ENCODE measurements at regions not wholly inside any gene's neighbourhood (a gene's known extent, or its start where the extent isn't known, plus 50 kb on each side); places are given as distances from the start of the nearest gene placed in this dataset.

DNA sequence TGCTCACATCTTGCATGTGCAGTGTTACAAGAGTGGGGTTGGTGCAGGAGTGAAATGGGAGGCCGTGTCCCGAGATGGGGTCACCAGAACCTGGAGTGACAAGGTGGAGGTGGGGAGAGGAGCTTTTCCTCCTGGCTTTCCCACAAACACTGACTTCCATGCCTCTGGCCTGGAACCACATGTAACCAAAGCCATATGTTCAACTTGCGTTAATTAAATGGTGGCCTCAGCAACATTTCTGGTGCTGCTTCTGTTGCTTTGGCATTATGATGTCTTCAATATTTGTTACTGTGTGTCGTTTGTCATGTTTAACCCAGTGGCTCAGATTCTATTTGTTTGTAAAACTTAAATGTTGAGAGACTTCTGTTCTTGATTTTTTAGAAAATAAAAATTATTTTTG is 110.2 kb downstream of the VCPKMT start:
- Histone ChIP-seq H3K4me3 (ENCODE audit: low read depth, low read length, poor library complexity, severe bottlenecking) (no peak overlapping the region), H3K4me1 (ENCODE audit: insufficient read depth, low read length, severe bottlenecking) (peaks cover 45% of the 10 kb centered on the region), H3K9me3 (ENCODE audit: low read length) (no peaks in the 10 kb centered on the region), H3K4me2 (ENCODE audit: low read length) (no peak overlapping the region), H2AFZ (ENCODE audit: low read length) (no peak overlapping the region), H3K27me3 (ENCODE audit: insufficient read depth, low read length) (no peaks in the 10 kb centered on the region), H3K9me2 (ENCODE audit: low read depth, low read length) (no peaks in the 10 kb centered on the region), H4K20me1 (ENCODE audit: insufficient read depth, low read length) (no peaks in the 10 kb centered on the region), H3K27ac (ENCODE audit: low read depth, low read length, poor library complexity, severe bottlenecking) (no peak overlapping the region), H3K36me3 (ENCODE audit: insufficient read depth, low read length) (no peaks in the 10 kb centered on the region; the same call in 1 of the 2 replicates), H3K9ac (ENCODE audit: low read length) (no peak overlapping the region), H3F3A (ENCODE audit: insufficient read depth, low read length) (no peaks in the 10 kb centered on the region), H3K79me2 (ENCODE audit: insufficient read depth, low read length) (no peaks in the 10 kb centered on the region)
- TF ChIP-seq, protein P1, sequence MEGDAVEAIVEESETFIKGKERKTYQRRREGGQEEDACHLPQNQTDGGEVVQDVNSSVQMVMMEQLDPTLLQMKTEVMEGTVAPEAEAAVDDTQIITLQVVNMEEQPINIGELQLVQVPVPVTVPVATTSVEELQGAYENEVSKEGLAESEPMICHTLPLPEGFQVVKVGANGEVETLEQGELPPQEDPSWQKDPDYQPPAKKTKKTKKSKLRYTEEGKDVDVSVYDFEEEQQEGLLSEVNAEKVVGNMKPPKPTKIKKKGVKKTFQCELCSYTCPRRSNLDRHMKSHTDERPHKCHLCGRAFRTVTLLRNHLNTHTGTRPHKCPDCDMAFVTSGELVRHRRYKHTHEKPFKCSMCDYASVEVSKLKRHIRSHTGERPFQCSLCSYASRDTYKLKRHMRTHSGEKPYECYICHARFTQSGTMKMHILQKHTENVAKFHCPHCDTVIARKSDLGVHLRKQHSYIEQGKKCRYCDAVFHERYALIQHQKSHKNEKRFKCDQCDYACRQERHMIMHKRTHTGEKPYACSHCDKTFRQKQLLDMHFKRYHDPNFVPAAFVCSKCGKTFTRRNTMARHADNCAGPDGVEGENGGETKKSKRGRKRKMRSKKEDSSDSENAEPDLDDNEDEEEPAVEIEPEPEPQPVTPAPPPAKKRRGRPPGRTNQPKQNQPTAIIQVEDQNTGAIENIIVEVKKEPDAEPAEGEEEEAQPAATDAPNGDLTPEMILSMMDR (IDR thresholded peaks at IDR 0.05; ENCODE audit: low read length): no peak
- TF ChIP-seq EZH2 (IDR thresholded peaks at IDR 0.05; ENCODE audit: borderline replicate concordance, low read length): no peak

DNA sequence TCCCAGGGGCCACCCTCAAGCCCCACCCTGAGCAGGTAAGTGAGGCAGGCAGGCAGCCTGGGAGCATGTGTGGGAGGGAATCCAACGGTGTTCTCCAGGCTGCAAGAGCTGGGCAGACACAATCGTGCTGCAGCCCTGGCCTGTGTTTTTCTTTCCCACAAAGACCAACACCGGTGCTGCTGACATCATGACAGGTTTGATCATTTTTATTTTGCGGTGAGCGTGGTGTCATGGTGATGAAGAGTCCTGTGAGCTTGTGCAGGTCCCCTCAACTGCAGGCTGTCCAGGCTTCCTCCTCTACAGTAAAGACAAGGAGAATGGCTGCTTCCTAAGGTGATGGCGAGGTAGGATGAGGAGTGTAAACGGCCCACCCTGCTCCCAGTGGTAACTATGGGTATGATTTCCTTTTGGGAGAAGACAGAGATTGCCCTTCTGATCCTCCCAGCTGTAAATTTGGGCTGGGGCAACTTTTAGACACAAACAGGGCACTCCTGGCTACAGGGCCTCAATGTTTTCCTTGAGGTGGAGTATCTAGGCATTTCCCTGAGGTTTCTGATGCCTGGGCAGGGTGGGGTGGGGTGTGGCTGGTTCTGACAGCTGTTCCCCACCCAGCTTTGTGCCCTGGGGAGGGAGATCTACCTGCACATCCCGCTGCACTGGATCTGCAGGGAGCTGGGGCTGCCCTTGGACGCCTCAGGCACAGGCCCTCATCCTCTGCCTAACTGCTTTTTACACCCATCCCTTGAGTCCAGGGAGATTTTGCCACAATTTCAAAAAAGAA is 109.1 kb downstream of the VCPKMT start:
- no peaks in the 10 kb centered on the region for H3K9me2 ChIP-seq (ENCODE audit: low read depth, low read length)
- H3K27me3 ChIP-seq (ENCODE audit: insufficient read depth, low read length): no peaks in the 10 kb centered on the region
- H3K9ac ChIP-seq (ENCODE audit: low read length): no peak overlapping the region
- H3K4me2 ChIP-seq (ENCODE audit: low read length): no peak overlapping the region
- H2AFZ ChIP-seq (ENCODE audit: low read length): no peak overlapping the region
- no peaks in the 10 kb centered on the region for H3K79me2 ChIP-seq (ENCODE audit: insufficient read depth, low read length)
- H3K4me3 ChIP-seq (ENCODE audit: low read depth, low read length, poor library complexity, severe bottlenecking): no peak overlapping the region
- H4K20me1 ChIP-seq (ENCODE audit: insufficient read depth, low read length): no peaks in the 10 kb centered on the region
- TF ChIP-seq, protein P1 (IDR thresholded peaks at IDR 0.05; ENCODE audit: low read length): no peak
- no peak for TF ChIP-seq EZH2 (IDR thresholded peaks at IDR 0.05; ENCODE audit: borderline replicate concordance, low read length)
- peaks cover 34% of the 10 kb centered on the region for H3K4me1 ChIP-seq (ENCODE audit: insufficient read depth, low read length, severe bottlenecking)
- no peak overlapping the region for H3K27ac ChIP-seq (ENCODE audit: low read depth, low read length, poor library complexity, severe bottlenecking)
- H3K36me3 ChIP-seq (ENCODE audit: insufficient read depth, low read length): no peaks in the 10 kb centered on the region; the same call in 1 of the 2 replicates
- H3K9me3 ChIP-seq (ENCODE audit: low read length): no peaks in the 10 kb centered on the region
- no peaks in the 10 kb centered on the region for H3F3A ChIP-seq (ENCODE audit: insufficient read depth, low read length)

DNA sequence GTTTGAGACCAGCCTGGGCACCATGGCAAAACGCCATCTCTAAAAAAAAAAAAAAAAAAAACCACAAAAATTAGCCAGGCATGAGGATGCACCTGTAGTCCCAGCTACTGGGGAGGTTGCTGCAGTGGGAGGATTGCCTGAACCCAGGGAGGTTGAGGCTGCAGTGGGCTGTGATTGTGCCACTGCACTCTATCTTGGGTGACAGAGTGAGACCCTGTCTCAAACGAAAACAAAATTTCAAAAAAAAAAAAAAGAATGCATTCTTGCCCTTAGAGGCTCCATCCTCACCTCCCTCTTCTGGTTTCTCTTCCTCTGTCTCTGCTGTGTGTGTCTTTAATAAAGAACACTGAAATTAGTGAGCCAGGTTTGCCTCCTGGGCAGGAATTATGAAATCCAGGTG is 107.8 kb downstream of the VCPKMT start:
- H3K9me2 ChIP-seq (ENCODE audit: low read depth, low read length): no peaks in the 10 kb centered on the region
- H3K4me3 ChIP-seq (ENCODE audit: low read depth, low read length, poor library complexity, severe bottlenecking): no peak overlapping the region
- no peaks in the 10 kb centered on the region for H3K9me3 ChIP-seq (ENCODE audit: low read length)
- H3F3A ChIP-seq (ENCODE audit: insufficient read depth, low read length): no peaks in the 10 kb centered on the region
- TF ChIP-seq, protein P1 (IDR thresholded peaks at IDR 0.05; ENCODE audit: low read length): no peak
- no peak for TF ChIP-seq EZH2 (IDR thresholded peaks at IDR 0.05; ENCODE audit: borderline replicate concordance, low read length)
- H3K4me1 ChIP-seq (ENCODE audit: insufficient read depth, low read length, severe bottlenecking): peaks cover 22% of the 10 kb centered on the region
- peak overlapping the region; percentile 48; the same call in 1 of the 2 replicates for H2AFZ ChIP-seq (ENCODE audit: low read length)
- H3K79me2 ChIP-seq (ENCODE audit: insufficient read depth, low read length): no peaks in the 10 kb centered on the region
- H3K9ac ChIP-seq (ENCODE audit: low read length): no peak overlapping the region; the same call in 1 of the 2 replicates
- H3K27me3 ChIP-seq (ENCODE audit: insufficient read depth, low read length): no peaks in the 10 kb centered on the region
- H3K36me3 ChIP-seq (ENCODE audit: insufficient read depth, low read length): no peaks in the 10 kb centered on the region; the same call in 1 of the 2 replicates
- no peaks in the 10 kb centered on the region for H4K20me1 ChIP-seq (ENCODE audit: insufficient read depth, low read length)
- peak overlapping the region; percentile 33 for H3K4me2 ChIP-seq (ENCODE audit: low read length)
- peak overlapping the region; percentile 60 for H3K27ac ChIP-seq (ENCODE audit: low read depth, low read length, poor library complexity, severe bottlenecking)
